Gastrocnemius medialis (tissue), 4 donors: ENCODE measurements at regions not wholly inside any gene's neighbourhood (a gene's known extent, or its start where the extent isn't known, plus 50 kb on each side); places are given as distances from the start of the nearest gene placed in this dataset.

Source experiments
- POLR2A ChIP-seq, 2 donors: fragments of 450-650 bp; IDR thresholded peaks; one replicate each; pipeline ENCODE4 v1.6.1; 2017; ENCODE audit warnings: antibody characterized with exemption in 2 of 2, mild to moderate bottlenecking in 2 of 2, moderate library complexity in 2 of 2
- TF ChIP-seq, protein P1 (sequence below), 5 experiments: fragments of 450-650 bp in 3 of 5; fragments of 200-600 bp in 2 of 5; sonication (generic) in 2 of 5; IDR thresholded peaks in 4 of 5; conservative IDR thresholded peaks in 1 of 5; 1 replicate in 4 of 5; 2 replicates in 1 of 5; pipeline ENCODE4 v1.5.1; 2016 to 2019; ENCODE audit warnings: antibody characterized with exemption in 5 of 5, mild to moderate bottlenecking in 3 of 5, moderate library complexity in 3 of 5

DNA sequence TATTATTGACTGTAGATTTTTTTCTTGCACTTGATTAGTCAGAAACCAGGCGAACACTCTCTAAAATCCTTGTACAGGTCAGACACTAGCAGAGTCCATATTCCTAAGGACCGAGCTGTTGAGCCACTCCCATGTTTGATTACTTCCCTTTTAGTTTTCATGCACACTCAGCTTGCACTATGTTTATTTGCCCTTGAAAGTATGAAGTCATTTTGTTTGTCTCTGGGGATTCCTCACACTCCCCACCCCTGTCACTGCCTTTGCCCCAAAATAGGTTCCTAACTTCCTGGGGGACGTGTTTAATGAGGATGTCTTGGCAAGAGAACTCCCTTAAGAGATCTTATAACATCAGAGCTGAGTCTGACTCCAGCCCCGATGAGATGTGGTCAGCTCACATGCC lies 182.1 kb downstream of the EVX1 start:
- TF ChIP-seq POLR2A (IDR thresholded peaks at IDR 0.05) = no peak
- TF ChIP-seq, protein P1, sequence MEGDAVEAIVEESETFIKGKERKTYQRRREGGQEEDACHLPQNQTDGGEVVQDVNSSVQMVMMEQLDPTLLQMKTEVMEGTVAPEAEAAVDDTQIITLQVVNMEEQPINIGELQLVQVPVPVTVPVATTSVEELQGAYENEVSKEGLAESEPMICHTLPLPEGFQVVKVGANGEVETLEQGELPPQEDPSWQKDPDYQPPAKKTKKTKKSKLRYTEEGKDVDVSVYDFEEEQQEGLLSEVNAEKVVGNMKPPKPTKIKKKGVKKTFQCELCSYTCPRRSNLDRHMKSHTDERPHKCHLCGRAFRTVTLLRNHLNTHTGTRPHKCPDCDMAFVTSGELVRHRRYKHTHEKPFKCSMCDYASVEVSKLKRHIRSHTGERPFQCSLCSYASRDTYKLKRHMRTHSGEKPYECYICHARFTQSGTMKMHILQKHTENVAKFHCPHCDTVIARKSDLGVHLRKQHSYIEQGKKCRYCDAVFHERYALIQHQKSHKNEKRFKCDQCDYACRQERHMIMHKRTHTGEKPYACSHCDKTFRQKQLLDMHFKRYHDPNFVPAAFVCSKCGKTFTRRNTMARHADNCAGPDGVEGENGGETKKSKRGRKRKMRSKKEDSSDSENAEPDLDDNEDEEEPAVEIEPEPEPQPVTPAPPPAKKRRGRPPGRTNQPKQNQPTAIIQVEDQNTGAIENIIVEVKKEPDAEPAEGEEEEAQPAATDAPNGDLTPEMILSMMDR (IDR thresholded peaks at IDR 0.05 in 4 of 5, conservative IDR thresholded peaks at IDR 0.05 in 1 of 5) = no peak
